ENCODE measurements at regions not wholly inside any gene's neighbourhood (a gene's known extent, or its start where the extent isn't known, plus 50 kb on each side); places are given as distances from the start of the nearest gene placed in this dataset.

DNA sequence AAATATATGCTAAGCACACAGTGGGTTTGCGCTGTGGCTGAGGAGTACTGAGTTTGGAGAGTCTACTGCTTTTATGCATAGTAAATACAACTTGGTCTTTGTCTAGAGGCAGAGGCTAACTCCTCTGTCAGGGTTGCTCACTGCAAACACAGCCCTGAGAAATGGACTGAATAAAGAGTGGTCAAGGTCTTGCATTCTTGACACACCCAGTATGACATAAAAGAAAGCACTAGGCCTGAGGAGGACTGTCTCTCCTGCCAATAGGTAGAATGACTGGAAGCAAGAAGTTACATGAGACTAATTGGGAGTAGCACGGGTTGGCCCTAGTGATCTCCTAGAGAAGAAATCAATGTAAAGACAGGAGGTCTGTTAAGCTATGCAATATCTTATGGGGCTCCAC is 367.2 kb upstream of the B3GALT2 start:
- DNase-seq (ENCODE audit: low spot score): no peak

DNA sequence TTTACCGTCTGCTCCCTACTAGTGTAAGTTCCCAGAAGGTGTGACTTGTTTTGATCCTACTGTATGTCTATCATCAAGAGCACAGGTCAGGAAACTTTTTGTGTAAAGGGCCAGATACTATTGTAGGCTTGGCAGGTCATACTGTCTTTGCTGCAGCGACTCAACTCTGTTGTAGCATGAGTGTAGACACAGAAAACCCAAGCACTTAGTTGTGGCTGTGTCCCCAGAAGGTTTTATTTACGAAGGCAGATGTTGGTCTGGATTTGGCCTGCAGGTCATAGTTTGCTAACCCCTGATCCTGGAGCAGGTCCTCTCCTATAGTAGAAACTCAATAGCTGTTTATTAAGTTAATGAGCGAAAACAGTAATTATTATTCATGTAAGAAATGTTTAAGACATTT is 365.9 kb upstream of the B3GALT2 start:
- DNase-seq (ENCODE audit: low spot score): no peak

DNA sequence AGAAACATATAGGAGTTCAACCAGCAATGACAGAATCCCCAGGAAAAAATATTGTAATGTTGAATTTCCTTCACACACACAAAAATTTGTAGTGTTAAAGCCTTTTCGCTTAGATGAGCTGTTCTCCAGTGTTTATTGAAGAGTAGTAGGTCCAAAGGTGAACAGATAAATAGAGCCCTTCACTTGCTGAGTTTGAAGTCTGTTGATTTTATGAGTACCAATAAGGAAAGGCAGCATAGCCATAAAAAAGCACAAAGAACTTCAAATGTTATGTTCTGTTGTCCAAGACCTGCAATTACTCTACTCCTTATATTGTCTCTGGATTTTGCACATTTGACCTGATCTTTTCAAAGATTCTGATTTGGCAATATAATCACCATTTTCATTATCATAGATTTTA is 362.7 kb upstream of the B3GALT2 start:
- no peak for DNase-seq (ENCODE audit: low spot score)

DNA sequence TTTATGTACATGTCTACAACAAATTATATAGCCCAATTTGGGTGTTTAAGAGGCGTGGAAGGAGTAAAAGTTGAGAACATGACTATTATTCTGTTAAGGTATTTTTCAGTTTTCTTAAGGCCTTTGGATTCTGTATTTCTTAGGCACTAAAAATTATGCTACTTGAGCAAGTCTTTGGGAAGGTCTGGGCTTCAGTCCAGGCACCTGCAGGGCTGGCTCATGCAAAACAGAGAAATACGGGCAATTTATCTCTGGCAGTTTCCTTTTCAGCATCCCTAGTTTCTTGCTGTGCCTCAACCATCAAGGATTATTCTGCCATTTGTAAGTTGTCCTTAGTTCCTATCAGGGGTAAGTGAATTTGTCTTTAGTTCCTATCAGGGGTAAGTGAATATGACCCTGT is 358.8 kb upstream of the B3GALT2 start:
- no peak for DNase-seq (ENCODE audit: low spot score)

DNA sequence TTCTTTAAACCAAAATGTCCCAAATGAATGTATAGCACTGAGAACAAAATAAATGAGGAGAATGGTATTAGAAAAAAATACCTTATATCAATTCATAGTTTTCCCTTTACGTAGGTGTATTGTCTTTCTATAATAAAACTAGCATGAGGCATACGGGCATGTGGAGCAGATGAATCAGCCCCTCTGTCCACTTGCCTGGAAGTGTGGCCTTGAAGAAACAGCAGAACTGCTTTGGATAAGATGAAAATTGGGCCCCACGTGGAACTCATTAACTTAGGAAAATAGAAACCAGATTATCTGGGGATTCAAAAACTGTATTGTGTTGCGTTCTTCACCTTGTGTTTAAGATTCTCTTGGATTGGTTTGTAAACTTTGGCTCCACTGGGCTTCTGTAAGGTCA is 356.8 kb upstream of the B3GALT2 start:
- DNase-seq (ENCODE audit: low spot score): peak; percentile 8

DNA sequence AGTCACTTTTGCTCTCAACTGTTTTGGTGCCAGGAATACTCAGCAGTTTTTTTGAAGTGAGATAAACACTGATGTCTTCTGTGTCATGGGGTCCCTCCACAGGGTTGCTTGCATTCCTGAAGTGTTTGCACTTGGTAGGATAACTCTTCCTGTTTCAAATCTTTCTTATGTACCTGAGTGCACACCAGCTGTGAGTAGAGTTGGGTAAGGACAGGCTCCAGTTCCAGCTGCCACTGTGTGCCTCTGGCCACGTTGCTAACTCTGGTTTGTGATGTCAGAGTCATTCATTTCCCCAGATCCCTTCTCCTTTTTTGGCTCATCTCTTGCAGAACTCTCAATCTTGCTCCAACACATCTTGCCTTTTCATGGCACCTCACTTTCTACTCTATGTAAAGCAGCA is 356.3 kb upstream of the B3GALT2 start:
- no peak for DNase-seq (ENCODE audit: low spot score)

DNA sequence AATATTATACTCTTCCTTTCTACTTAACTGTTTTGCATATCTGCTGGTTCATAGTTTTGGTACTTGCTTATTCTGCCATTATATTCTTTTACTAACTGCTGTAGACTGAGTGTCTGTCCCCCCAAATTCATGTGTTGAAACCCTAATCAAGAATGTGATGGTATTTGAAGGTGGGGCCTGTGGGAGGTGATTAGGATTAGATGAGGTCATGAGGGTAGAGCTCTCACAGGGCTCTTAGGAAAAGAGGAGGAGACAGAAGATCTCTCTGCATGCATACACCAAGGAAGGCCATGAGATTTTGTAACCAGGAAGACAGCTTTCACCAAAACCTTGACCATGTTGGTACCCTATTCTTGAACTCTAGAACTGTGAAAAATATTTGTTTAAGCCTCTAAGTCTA is 354.1 kb upstream of the B3GALT2 start:
- DNase-seq (ENCODE audit: low spot score): no peak

DNA sequence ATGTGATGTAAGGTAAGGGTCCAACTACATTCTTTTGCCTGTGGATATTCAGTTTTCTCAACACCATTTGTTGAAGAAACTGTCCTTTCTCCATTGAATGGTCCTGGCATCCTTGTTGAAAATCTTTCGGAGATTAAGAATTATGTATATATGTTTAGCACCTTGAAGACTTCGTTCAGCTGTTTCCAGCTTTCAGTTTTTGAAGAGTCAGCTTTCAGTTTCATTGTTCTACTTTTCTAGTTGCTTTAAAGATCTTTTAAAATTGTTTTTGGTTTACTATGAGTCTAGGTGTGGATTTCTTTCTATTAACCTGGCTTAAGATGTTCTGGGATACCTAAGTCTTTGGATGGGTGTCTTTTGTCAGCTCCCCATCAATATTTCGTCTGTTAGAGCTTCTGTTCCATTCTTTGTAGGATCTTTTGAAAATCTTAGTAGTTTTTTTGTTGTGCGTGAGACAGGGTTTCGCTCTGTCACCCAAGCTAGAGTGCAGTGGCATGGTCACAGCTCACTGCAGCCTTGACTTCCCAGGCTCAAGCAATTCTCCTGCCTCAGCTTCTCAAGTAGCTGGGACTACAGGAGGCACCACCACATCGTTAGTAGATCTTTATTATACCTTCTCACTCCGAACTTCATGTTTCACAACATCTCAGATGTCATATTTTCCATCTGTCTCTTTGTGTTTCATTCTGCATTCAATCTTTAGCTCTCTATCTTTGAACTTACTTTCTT is 353.5 kb upstream of the B3GALT2 start:
- no peak for DNase-seq (ENCODE audit: low spot score)

DNA sequence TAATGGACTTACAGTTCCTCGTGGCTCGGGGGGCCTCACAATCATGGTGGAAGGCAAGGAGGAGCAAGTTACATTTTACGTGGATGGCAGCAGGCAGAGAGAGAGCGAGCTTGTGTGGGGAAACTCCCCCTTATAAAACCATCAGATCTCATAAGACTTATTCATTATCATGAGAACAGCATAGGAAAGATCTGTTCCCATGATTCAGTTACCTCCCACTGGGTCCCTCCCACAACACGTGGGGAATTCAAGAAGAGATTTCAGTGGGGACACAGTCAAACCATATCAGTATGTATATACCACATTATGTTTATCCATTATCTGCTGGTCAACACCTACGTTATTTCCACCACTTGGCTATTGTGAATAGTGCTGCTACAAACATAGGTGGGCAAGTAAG is 352.3 kb upstream of the B3GALT2 start:
- no peak for DNase-seq (ENCODE audit: low spot score)

DNA sequence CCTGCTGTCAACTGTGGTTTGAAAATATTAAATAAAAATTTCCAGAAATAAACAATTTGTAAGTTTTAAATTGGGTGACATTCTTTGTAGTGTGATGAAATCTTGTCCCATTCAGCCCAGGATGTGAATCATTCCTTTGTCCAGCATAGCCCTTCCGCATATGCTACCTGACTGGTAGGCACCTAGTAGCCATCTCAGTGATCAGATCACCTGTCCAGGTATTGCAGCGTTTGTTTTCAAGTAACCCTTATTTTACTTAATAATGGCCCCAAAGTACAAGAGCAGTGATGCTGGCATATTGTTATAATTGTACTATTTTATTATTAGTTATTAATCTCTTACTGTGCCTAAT is 351.6 kb upstream of the B3GALT2 start:
- DNase-seq (ENCODE audit: low spot score): no peak

DNA sequence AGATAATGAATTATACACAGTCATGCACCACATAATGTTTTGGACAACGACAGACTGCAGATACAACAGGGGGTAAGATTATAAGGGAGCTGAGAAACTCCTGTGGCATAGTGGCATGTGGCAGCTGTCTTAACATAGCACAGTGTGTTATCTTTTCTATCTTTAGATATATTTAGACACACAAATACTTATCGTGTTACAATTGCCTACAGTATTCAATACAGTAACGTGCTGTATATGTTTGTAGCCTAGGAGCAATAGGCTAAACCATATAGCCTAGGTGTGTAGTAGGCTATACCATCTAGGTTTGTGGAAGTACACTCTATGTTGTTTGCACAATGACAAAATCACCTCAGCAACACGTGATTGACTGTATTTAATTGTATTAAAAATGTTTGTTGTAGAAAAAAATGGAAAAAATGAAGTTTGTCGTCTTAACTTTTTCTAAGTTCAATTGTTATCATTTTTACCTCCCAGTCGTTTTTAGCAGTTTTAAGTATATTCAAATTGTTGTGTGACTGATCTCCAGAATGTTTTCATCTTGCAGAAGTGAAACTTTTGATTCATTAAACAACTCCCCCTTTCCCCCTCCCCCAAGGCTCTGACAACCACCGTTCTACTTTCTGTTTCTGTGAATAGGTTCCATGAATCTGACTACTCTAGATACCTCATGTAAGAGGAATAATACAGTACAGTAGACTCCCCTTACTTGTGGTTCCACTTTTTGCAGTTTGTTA is 351.0 kb upstream of the B3GALT2 start:
- no peak for DNase-seq (ENCODE audit: low spot score)

DNA sequence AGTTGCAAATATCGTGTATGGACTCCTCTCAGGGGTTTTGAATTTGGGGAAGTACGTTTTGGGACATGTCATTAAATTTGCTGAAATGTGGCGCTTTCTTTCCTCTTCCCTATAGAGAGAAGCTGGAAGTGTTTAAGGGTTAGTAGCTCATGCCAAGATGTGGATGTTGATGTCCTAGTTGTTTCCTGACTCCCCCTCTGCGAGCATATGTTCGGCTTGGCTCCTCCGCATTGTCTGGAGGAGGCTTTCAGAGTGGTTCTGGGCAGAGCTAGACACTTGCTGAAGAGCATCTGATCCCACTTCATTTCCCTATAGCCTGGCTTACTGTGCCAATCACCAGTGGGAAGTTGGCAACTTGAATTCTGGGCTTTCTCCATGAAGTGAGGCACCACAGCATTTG is 347.4 kb upstream of the B3GALT2 start:
- no peak for DNase-seq (ENCODE audit: low spot score)

DNA sequence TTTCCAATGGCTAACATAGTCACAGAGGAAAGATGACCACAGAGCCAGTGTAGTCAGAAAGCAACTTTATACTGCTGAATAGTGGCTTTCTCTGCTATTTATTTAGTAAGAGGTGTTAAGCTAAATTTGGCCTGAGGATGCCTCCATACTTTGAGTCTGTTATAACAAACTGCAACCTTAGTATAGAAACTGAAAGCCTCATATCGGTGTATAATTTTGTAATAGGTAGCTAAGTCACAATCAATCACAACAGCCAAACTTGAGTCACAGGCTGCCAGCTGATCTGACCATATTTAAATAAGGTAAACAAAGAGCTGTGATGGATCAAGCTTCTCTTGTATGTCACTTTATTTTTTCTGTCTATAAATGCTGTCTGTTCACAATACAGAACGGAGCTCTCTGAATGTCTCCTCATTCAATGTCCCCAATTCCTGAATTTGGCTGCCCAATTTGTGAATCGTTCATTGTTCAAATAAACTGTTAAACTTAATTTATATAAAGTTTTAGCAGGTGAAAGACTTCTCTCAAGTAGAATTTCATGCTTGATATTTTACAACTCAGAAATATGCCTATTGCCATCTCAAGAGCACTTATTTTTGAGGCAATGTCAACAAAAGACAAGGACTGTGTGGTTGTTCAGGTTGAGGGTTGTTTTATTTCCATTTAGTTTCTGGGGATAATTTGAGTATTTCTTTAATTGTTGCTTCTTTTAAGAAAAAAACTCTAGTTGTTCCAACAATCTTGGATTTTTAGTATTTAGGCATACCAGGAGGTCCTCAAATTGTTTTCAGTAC is 339.7 kb upstream of the B3GALT2 start:
- no peak for DNase-seq (ENCODE audit: low spot score)

DNA sequence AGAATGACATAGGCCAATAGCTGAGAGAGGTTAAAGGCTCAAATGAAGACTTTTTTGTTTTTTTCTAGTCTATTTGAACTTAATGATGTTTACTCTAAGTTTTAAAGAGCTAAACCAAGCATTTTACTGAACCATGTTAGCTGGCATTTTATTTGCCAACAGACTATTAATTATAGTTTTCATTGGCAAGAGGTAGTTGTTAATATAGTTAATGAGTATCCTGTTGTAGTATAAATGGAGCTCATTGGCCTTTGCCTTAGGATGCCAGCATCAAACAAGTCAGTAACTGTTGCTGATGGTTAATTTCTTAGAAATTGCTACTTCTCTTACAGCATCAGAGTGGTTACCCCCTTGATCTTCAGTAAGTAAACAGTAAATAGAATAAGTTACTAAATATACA is 339.0 kb upstream of the B3GALT2 start:
- DNase-seq (ENCODE audit: low spot score): no peak

DNA sequence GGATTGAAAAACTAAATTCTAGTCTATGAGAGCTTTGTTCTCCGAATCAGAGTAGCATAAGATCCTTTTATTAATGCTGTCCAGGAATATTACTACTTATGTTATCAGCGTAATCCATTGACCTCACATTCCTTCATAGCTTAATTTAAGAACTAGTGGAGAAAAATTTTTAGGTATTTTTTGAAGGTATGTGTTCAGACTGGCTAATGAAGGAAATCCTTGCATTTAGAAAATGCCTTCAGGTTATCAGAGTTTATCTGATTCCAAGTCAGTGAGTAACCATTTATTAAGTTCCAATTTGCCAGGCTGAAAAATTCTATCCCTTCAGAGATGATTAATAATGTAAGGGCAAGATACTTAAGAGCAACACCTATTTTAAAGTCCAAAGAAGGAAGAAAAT is 338.2 kb upstream of the B3GALT2 start:
- DNase-seq (ENCODE audit: low spot score): no peak

DNA sequence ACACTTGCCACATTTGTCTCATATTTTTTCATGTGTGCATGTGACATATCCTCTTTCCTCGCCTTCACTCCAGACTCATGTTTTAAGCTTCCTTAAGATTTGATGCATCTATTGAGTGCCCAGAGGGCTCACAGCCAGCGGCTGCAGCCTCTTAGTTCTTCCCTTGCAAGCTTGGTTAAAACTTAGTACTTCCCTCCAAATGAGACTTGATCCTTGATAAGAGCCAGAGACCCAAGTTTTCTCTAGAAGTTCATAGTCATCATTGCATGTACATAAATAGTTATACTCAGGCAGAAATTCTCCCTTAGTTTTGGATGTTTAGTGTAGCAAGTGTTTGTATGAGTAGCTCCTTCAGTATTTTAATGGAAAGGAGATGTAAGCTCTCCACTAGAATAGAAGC is 337.6 kb upstream of the B3GALT2 start:
- DNase-seq (ENCODE audit: low spot score): no peak

DNA sequence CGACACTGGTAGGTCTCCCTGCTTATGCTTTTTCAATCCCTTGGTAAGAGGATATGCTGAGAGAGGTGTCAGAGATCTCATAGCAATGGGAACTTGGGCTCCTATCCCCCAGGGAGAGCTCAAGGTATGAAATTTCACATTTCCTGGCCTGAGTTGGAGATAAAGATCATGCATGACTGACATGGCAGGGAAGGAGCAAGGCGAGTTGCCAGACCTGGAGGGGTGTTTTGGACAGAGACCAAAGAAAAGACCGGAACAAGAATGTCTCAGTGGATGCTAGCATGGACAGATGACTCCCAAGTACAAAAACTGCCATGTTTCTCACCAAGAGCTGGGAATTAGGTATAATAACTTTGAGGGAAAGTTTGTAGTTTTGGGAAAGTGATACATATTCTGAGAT is 334.1 kb upstream of the B3GALT2 start:
- no peak for DNase-seq (ENCODE audit: low spot score)

DNA sequence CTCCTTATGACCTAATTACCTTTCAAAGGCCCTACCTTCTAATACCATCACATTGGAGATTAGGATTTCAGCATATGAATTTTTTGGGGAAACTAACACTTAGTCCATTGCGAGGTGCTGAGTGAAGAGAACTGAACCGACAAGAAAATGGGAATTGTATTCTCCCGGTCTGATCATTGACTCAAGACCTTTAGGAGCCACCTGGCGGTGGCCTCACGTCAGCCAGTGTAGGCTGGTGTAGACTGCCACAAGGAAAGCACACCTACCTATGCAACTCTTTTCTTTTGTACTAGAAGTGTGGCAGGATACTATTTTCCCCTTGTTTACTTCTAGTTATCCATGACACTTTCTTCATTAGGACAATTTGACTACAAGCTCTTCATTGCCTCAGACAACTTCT is 333.5 kb upstream of the B3GALT2 start:
- DNase-seq (ENCODE audit: low spot score): no peak

DNA sequence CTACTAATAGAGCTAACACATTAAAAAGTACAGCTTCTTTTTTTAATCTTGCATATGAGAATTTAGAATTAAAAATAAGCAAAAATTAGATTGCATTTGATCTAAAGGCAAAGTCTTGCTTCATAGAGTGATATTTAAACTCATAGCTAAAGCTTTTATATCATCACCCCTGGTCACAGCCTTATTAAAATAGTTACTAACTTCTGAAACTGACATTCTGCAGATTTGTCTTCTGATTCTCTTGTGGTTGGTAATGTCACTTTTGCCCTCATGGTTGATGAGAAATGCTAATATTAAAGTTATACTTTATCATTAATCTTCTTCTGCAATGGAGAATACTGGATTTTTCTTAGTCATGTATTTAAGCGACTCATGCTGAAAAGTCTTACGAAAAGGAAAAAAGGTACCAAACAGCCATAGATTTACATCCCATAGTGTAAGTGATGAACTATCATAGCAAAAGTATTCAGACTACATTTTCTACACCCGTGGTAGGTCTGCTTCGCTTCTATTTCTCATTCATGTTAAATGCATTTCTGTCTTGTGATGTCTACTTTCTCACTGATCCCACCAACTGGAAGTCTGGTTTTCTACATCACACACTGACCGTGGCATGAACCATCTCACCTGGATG is 330.5 kb upstream of the B3GALT2 start:
- DNase-seq (ENCODE audit: low spot score): no peak

DNA sequence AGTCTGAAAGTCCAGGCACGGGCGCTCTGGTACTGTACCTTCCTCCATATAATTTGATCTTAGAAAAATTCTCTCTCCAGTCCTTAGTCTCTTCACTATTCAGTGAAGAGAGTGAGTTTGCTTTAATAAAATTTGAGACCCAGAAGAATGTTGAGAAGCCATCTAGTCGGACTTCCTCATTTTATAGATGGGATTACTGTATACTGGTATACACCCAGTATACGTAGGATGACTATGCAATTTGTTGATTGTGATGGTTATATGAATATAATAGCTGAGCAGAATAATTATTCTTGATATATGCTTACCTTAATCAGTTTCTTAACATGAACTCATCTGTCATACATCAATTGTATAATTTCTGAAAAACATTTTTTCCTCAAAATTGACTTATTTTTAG is 328.0 kb upstream of the B3GALT2 start:
- DNase-seq (ENCODE audit: low spot score): no peak

DNA sequence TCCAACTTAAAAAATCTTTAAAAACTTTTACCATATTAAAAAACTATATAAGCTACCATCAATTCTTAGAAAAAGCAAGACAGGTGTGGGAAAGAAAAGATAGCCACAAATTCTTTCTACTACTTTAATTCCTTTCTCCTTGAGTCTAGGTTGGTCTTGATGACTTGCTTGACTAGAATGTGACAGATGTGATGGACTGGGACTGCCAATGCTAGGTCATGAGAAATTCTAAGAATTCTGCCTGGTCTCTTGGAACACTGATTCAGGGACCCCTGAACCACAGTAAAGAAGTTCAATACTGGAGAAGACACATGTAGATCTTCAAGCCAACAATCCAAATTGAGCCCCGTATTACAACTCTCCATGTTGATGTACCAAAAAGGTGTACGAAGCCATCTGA is 326.6 kb upstream of the B3GALT2 start:
- DNase-seq (ENCODE audit: low spot score): no peak

DNA sequence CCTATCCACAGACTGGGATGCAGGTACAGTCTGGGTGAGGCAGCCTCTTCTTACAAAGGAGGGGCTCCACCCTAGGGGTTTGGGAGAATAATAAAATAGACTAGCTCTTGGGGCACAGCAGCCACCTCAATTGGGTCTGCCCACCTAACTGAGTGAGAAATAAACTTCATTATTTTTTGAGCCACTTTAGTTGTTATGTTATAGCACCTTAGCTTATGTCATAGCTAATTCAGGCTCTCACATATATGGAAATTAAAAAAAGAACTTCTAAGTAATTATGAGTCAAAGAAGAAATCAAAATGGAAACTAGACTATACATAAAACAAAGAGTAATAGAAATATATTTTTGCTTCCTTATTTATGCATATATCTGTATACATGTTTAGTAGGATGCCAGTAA is 318.5 kb upstream of the B3GALT2 start:
- DNase-seq (ENCODE audit: low spot score): no peak
